ENCODE measurements at regions not wholly inside any gene's neighbourhood (a gene's known extent, or its start where the extent isn't known, plus 50 kb on each side); places are given as distances from the start of the nearest gene placed in this dataset.

DNA sequence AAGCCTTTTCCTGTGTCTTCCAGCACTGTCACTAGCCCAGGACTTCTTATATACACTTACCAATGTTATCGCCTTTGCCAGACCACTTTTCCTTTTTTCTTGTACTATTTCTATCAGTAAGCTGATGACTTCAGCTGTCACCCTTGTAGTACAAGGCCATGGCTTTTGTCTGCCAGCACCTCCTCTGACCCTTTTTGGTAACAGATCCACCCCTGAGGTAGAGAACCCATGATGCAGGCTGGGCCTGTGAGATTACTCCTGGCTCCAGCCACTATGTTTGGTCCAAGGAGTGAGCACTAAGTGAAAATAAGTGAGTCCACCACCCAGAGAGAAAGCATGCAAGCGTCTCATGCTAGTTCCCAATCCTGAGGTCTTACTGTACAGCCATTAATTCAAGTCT, 406.7 kb downstream of the MLLT3 start:
- no peak for ATAC-seq (ENCODE audit: low read depth in 2 of 2)
- Histone ChIP-seq H3K36me3 (ENCODE audit: control insufficient read depth, insufficient read depth, low read length) (no peaks in the 10 kb centered on the region), H3K4me1 (ENCODE audit: control insufficient read depth, insufficient read depth, low read length, poor library complexity, severe bottlenecking) (peaks cover 1% of the 10 kb centered on the region), H3K9me3 (ENCODE audit: control insufficient read depth in 2 of 2, low read length in 2 of 2) (no peaks in the 10 kb centered on the region), H3K27me3 (ENCODE audit: control insufficient read depth, insufficient read depth, low read length) (no peaks in the 10 kb centered on the region), H3K27ac (ENCODE audit: insufficient read depth, low read length, poor library complexity, severe bottlenecking) (no peak overlapping the region), H3K4me3 (ENCODE audit: low read depth, low read length) (no peak overlapping the region)
- Mint-ChIP-seq H3K27me3 (no peaks in the 10 kb centered on the region), H3K9me3 (no peaks in the 10 kb centered on the region), H3K27ac (peak overlapping the region in 1 of 3 donors; percentile 49), H3K4me1 (peaks cover 0 to 25% (median 5%) of the 10 kb centered on the region in 4 donors), H3K4me3 (no peak overlapping the region), H3K36me3 (no peaks in the 10 kb centered on the region)
- no peak for DNase-seq

DNA sequence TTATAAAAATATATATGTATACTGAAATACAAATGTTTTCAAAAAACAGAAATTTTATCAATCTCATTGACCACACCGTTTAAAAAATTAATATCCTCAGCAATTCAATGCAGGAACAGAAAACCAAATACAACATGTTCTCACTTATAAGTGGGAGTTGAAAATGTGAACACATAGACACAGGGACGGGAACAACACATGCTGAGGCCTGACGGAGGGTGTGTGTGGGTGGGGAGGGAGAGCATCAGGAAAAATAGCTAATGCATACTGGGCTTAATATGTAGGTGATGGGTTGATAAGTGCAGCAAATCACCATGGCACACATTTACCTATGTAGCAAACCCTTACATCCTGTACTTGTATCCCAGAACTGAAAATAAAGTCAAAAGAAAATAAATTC, 409.5 kb downstream of the MLLT3 start:
- Mint-ChIP-seq H3K27me3 (no peaks in the 10 kb centered on the region), H3K9me3 (no peaks in the 10 kb centered on the region), H3K4me3 (no peak overlapping the region), H3K4me1 (peaks cover 12 to 44% (median 24%) of the 10 kb centered on the region in 4 donors), H3K36me3 (no peaks in the 10 kb centered on the region), H3K27ac (peak overlapping the region in 1 of 3 donors; percentile 10)
- H3K27ac ChIP-seq (ENCODE audit: insufficient read depth, low read length, poor library complexity, severe bottlenecking), result no peak overlapping the region
- no peak for ATAC-seq (ENCODE audit: low read depth in 2 of 2)
- no peaks in the 10 kb centered on the region for H3K27me3 ChIP-seq (ENCODE audit: control insufficient read depth, insufficient read depth, low read length)
- DNase-seq, result no peak
- H3K9me3 ChIP-seq (ENCODE audit: control insufficient read depth in 2 of 2, low read length in 2 of 2), result no peaks in the 10 kb centered on the region
- H3K36me3 ChIP-seq (ENCODE audit: control insufficient read depth, insufficient read depth, low read length), result no peaks in the 10 kb centered on the region
- H3K4me1 ChIP-seq (ENCODE audit: control insufficient read depth, insufficient read depth, low read length, poor library complexity, severe bottlenecking), result peaks cover 25% of the 10 kb centered on the region
- no peak overlapping the region for H3K4me3 ChIP-seq (ENCODE audit: low read depth, low read length)

DNA sequence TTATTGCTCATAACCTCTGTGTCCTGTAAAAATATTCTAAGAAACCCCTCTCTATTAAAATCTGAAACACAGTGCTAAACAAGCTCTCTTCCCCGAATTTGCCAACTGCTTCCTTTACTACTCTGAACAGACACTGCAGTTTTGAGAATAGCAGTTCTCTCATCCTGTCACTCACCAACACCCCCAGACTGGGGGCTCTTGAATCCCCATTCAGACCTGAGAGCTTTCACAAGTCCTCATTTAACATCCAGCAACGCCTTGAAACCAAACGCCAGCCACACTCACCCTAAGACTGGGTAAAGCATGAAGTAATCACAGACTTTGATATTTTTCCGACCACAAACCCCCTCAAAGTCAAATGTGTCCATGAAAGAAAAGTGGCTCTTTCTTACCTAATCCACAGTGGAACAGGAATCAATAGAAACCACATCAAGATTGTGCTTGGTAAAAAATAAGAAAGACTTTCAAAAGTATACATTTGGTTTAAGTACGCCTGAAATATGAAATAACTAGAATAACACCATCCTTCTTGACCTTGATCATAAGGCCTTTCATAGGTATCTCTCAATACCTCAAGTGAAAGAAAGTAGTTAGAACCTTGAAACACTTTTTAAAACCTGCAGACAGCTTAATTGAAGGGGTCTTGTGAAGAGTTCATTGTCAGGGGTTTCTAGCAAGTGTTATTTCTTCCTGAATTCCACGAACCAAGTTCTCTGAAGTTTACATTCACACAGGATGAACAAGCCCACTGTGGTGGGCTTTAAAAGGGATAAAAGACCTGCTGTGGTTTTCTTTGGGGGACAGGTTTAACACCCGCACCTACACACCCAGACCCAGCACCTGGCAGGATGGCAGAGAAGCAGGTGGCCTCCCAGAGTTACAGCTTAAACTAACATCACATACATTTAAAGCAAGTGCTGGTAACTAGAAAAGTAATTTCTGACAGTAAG, 412.6 kb downstream of the MLLT3 start:
- H3K27me3 ChIP-seq (ENCODE audit: control insufficient read depth, insufficient read depth, low read length), result no peaks in the 10 kb centered on the region
- Mint-ChIP-seq H3K27ac (peak overlapping the region; percentile 84 to 98 (median 95)), H3K4me1 (peaks cover 18 to 48% (median 31%) of the 10 kb centered on the region in 4 donors), H3K9me3 (peaks cover 0 to 4% (median 0%) of the 10 kb centered on the region in 7 donors), H3K4me3 (peak overlapping the region; percentile 43 to 77 (median 72)), H3K36me3 (no peaks in the 10 kb centered on the region), H3K27me3 (no peaks in the 10 kb centered on the region)
- no peaks in the 10 kb centered on the region for H3K9me3 ChIP-seq (ENCODE audit: control insufficient read depth in 2 of 2, low read length in 2 of 2)
- peak; percentile 79 to 83 for ATAC-seq (ENCODE audit: low read depth in 2 of 2)
- peaks cover 25% of the 10 kb centered on the region for H3K4me1 ChIP-seq (ENCODE audit: control insufficient read depth, insufficient read depth, low read length, poor library complexity, severe bottlenecking)
- H3K36me3 ChIP-seq (ENCODE audit: control insufficient read depth, insufficient read depth, low read length), result no peaks in the 10 kb centered on the region
- H3K27ac ChIP-seq (ENCODE audit: insufficient read depth, low read length, poor library complexity, severe bottlenecking), result peak overlapping the region; percentile 61
- peak in 2 of 3 donors; percentile 38 to 97 for DNase-seq
- peak overlapping the region; percentile 49 for H3K4me3 ChIP-seq (ENCODE audit: low read depth, low read length)

- peaks cover 25% of the 10 kb centered on the region for H3K4me1 ChIP-seq (ENCODE audit: control insufficient read depth, insufficient read depth, low read length, poor library complexity, severe bottlenecking)
- H3K27me3 ChIP-seq (ENCODE audit: control insufficient read depth, insufficient read depth, low read length), result no peaks in the 10 kb centered on the region
- H3K4me3 Mint-ChIP-seq, result peak overlapping the region in 2 of 4 donors; percentile 71 to 77
- H3K27me3 Mint-ChIP-seq, result no peaks in the 10 kb centered on the region
- H3K27ac ChIP-seq (ENCODE audit: insufficient read depth, low read length, poor library complexity, severe bottlenecking), result peak overlapping the region; percentile 61
- H3K4me3 ChIP-seq (ENCODE audit: low read depth, low read length), result peak overlapping the region; percentile 49
- no peaks in the 10 kb centered on the region for H3K9me3 ChIP-seq (ENCODE audit: control insufficient read depth in 2 of 2, low read length in 2 of 2)
- H3K27ac Mint-ChIP-seq, result peak overlapping the region; percentile 84 to 98 (median 95)
- no peaks in the 10 kb centered on the region for H3K36me3 Mint-ChIP-seq
- peak in 1 of 2 donors; percentile 38 for ATAC-seq (ENCODE audit: low read depth in 2 of 2)
- H3K4me1 Mint-ChIP-seq, result peaks cover 18 to 44% (median 30%) of the 10 kb centered on the region in 4 donors
- H3K9me3 Mint-ChIP-seq, result peaks cover 0 to 4% (median 0%) of the 10 kb centered on the region in 7 donors
- no peaks in the 10 kb centered on the region for H3K36me3 ChIP-seq (ENCODE audit: control insufficient read depth, insufficient read depth, low read length)
- no peak for DNase-seq
Observed at GRCh38 chr9:20208961-20209371, 413.3 kb downstream of the MLLT3 start.

DNA sequence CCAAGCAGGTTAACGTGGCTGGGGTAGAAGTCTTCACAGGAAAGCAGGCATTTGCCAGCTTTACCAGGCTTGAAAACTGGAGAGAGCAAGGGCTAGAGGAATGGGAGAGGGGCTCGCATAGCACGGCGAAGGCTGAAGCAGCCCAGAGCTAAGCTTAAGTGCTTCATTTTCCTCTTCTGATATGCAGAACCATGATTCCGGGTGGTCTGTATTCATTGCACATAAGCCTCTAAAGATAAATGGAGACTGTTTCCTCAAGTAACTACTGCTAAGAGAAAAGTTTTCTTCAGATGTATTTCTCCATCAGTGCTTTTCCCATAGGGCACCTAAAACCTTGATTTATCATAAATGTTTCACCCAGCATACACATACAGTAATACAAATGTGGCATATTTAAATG, 414.1 kb downstream of the MLLT3 start:
- Mint-ChIP-seq H3K4me3 (no peak overlapping the region), H3K4me1 (peaks cover 18 to 47% (median 30%) of the 10 kb centered on the region in 4 donors)
- no peak for ATAC-seq (ENCODE audit: low read depth in 2 of 2)

DNA sequence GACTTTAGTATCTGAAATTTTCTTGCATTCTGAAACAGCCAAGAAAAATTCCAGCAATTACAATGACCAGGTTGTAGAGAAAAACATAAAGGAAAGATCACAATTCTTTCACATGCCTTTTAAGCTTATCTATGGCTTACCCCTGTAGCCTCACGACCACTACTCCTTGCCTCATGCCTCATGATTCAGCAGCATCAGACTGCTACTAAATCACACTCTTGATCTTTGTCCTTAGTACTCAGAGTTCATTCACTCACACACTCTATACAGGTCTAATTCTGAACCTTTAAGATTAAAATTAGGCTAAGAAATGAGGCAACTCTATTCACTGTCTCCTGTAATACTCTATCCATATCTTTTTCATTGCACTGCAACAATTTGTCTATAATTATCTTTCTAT, 415.1 kb downstream of the MLLT3 start:
- H3K4me3 ChIP-seq (ENCODE audit: low read depth, low read length), result no peak overlapping the region
- H3K4me3 Mint-ChIP-seq, result no peak overlapping the region
- H3K4me1 Mint-ChIP-seq, result peaks cover 18 to 49% (median 31%) of the 10 kb centered on the region in 4 donors
- H3K36me3 ChIP-seq (ENCODE audit: control insufficient read depth, insufficient read depth, low read length), result no peaks in the 10 kb centered on the region
- ATAC-seq (ENCODE audit: low read depth in 2 of 2) (no peak), DNase-seq (no peak)
- H3K27ac Mint-ChIP-seq, result peak overlapping the region in 2 of 3 donors; percentile 4 to 97
- H3K27me3 Mint-ChIP-seq, result no peaks in the 10 kb centered on the region
- peaks cover 25% of the 10 kb centered on the region for H3K4me1 ChIP-seq (ENCODE audit: control insufficient read depth, insufficient read depth, low read length, poor library complexity, severe bottlenecking)
- no peak overlapping the region for H3K27ac ChIP-seq (ENCODE audit: insufficient read depth, low read length, poor library complexity, severe bottlenecking)
- H3K9me3 ChIP-seq (ENCODE audit: control insufficient read depth in 2 of 2, low read length in 2 of 2), result no peaks in the 10 kb centered on the region
- no peaks in the 10 kb centered on the region for H3K36me3 Mint-ChIP-seq
- H3K9me3 Mint-ChIP-seq, result peaks cover 0 to 4% (median 0%) of the 10 kb centered on the region in 7 donors
- no peaks in the 10 kb centered on the region for H3K27me3 ChIP-seq (ENCODE audit: control insufficient read depth, insufficient read depth, low read length)

More for the DNA sequence above, 414.1 kb downstream of the MLLT3 start:
- H3K27me3 ChIP-seq (ENCODE audit: control insufficient read depth, insufficient read depth, low read length), result no peaks in the 10 kb centered on the region
- Mint-ChIP-seq H3K36me3 (no peaks in the 10 kb centered on the region), H3K27me3 (no peaks in the 10 kb centered on the region), H3K27ac (peak overlapping the region; percentile 84 to 98 (median 95)), H3K9me3 (peaks cover 0 to 4% (median 0%) of the 10 kb centered on the region in 7 donors)
- no peaks in the 10 kb centered on the region for H3K36me3 ChIP-seq (ENCODE audit: control insufficient read depth, insufficient read depth, low read length)
- no peak overlapping the region for H3K4me3 ChIP-seq (ENCODE audit: low read depth, low read length)
- no peaks in the 10 kb centered on the region for H3K9me3 ChIP-seq (ENCODE audit: control insufficient read depth in 2 of 2, low read length in 2 of 2)
- H3K27ac ChIP-seq (ENCODE audit: insufficient read depth, low read length, poor library complexity, severe bottlenecking), result no peak overlapping the region
- DNase-seq, result no peak
- peaks cover 25% of the 10 kb centered on the region for H3K4me1 ChIP-seq (ENCODE audit: control insufficient read depth, insufficient read depth, low read length, poor library complexity, severe bottlenecking)

GRCh38 chr9:20205821-20206220, 416.5 kb downstream of the MLLT3 start:
- H3K4me1 ChIP-seq (ENCODE audit: control insufficient read depth, insufficient read depth, low read length, poor library complexity, severe bottlenecking), result peaks cover 25% of the 10 kb centered on the region
- H3K4me1 Mint-ChIP-seq, result peaks cover 21 to 57% (median 31%) of the 10 kb centered on the region in 4 donors
- H3K27ac ChIP-seq (ENCODE audit: insufficient read depth, low read length, poor library complexity, severe bottlenecking), result no peak overlapping the region
- H3K4me3 Mint-ChIP-seq, result no peak overlapping the region
- H3K27me3 Mint-ChIP-seq, result no peaks in the 10 kb centered on the region
- no peaks in the 10 kb centered on the region for H3K36me3 Mint-ChIP-seq
- no peaks in the 10 kb centered on the region for H3K36me3 ChIP-seq (ENCODE audit: control insufficient read depth, insufficient read depth, low read length)
- H3K9me3 Mint-ChIP-seq, result peaks cover 0 to 4% (median 0%) of the 10 kb centered on the region in 7 donors
- no peak overlapping the region for H3K4me3 ChIP-seq (ENCODE audit: low read depth, low read length)
- no peak overlapping the region for H3K27ac Mint-ChIP-seq
- no peak for DNase-seq
- no peak for ATAC-seq (ENCODE audit: low read depth in 2 of 2)
- no peaks in the 10 kb centered on the region for H3K9me3 ChIP-seq (ENCODE audit: control insufficient read depth in 2 of 2, low read length in 2 of 2)
- no peaks in the 10 kb centered on the region for H3K27me3 ChIP-seq (ENCODE audit: control insufficient read depth, insufficient read depth, low read length)
